ENCODE measurements at regions not wholly inside any gene's neighbourhood (a gene's known extent, or its start where the extent isn't known, plus 50 kb on each side); places are given as distances from the start of the nearest gene placed in this dataset.

- no peak for TF ChIP-seq CTCF (IDR thresholded peaks at IDR 0.05)
- no peak for TF ChIP-seq POLR2A (IDR thresholded peaks at IDR 0.05)
Observed at GRCh38 chr2:59874971-59875755, 678.3 kb downstream of the BCL11A start.

Measured in transverse colon (tissue), 3 donors.